SKM-1 (cell line): ENCODE measurements at regions not wholly inside any gene's neighbourhood (a gene's known extent, or its start where the extent isn't known, plus 50 kb on each side); places are given as distances from the start of the nearest gene placed in this dataset.

Experiments
- DNase-seq: peaks from one replicate; lab custom pipeline; 2025; ENCODE audit not compliant: unreplicated experiment; lab: John Stamatoyannopoulos, UW

- peak; percentile 45 for DNase-seq
Measured at GRCh38 chr7:4610768-4611467, 71.2 kb upstream of the FOXK1 start.

- DNase-seq, result no peak
Measured at GRCh38 chr7:4612237-4612636, 69.9 kb upstream of the FOXK1 start.

- peak; percentile 18 for DNase-seq
Measured at GRCh38 chr7:4612939-4613841, 68.9 kb upstream of the FOXK1 start.

- no peak for DNase-seq
Measured at GRCh38 chr7:4613846-4614548, 68.1 kb upstream of the FOXK1 start.

GRCh38 chr7:4616116-4616515 lies 66.0 kb upstream of the FOXK1 start:
- no peak for DNase-seq

GRCh38 chr7:4621396-4621795 lies 60.7 kb upstream of the FOXK1 start:
- no peak for DNase-seq

GRCh38 chr7:4626318-4626845 lies 55.7 kb upstream of the FOXK1 start:
- DNase-seq, result no peak

GRCh38 chr7:4629287-4629895 lies 52.7 kb upstream of the FOXK1 start:
- DNase-seq, result no peak

GRCh38 chr7:4631380-4632179 lies 50.5 kb upstream of the FOXK1 start:
- DNase-seq, result no peak
